Neural cell (in vitro differentiated cells): ENCODE measurements at regions not wholly inside any gene's neighbourhood (a gene's known extent, or its start where the extent isn't known, plus 50 kb on each side); places are given as distances from the start of the nearest gene placed in this dataset.

Source experiments
- H2AFZ ChIP-seq: fragments of 200-600, 300-800 bp; sonication (generic), shearing (Covaris generic); 2 replicates; pipeline ENCODE4 v1.6.0; 2014; ENCODE audit warnings: low read depth, mild to moderate bottlenecking, antibody characterized with exemption, low read length, moderate library complexity
- H3F3A ChIP-seq: fragments of 200-600 bp; shearing (Covaris generic); 2 replicates; pipeline ENCODE4 v1.6.1; 2016; ENCODE audit warnings: mild to moderate bottlenecking, moderate library complexity, mixed read lengths, antibody characterized with exemption, low read length; ENCODE audit not compliant: insufficient read depth, poor library complexity, severe bottlenecking
- H3K27ac ChIP-seq: fragments of 200-600, 300-800 bp; sonication (generic), shearing (Covaris generic); 2 replicates; pipeline ENCODE4 v1.5.1; 2014; ENCODE audit warnings: mild to moderate bottlenecking, low read length, moderate library complexity
- H3K27me3 ChIP-seq: fragments of 300-800, 200-600 bp; sonication (generic), shearing (Covaris generic); 2 replicates; pipeline ENCODE4 v1.6.0; 2014; ENCODE audit warnings: mild to moderate bottlenecking, low read depth, low read length, moderate library complexity; ENCODE audit not compliant: insufficient read depth
- H3K36me3 ChIP-seq: fragments of 300-800, 200-600 bp; sonication (generic), shearing (Covaris generic); 2 replicates; pipeline ENCODE4 v1.5.1; 2014; ENCODE audit warnings: mild to moderate bottlenecking, antibody characterized with exemption, low read length, moderate library complexity; ENCODE audit not compliant: insufficient read depth
- H3K4me2 ChIP-seq: fragments of 300-800, 200-600 bp; sonication (generic), shearing (Covaris generic); 2 replicates; pipeline ENCODE4 v1.6.0; 2014; ENCODE audit warnings: mild to moderate bottlenecking, low read length
- H3K4me3 ChIP-seq: fragments of 300-800, 200-600 bp; sonication (generic), shearing (Covaris generic); 2 replicates; pipeline ENCODE4 v1.5.1; 2014; ENCODE audit warnings: mild to moderate bottlenecking, low read length, moderate library complexity
- H3K79me2 ChIP-seq: fragments of 200-600 bp; shearing (Covaris generic); replicated peaks from 2 replicates; pipeline ENCODE4 v1.6.0; 2014; ENCODE audit warnings: mild to moderate bottlenecking, low read length, moderate library complexity; ENCODE audit not compliant: insufficient read depth
- H3K9ac ChIP-seq: fragments of 300-800, 200-600 bp; sonication (generic), shearing (Covaris generic); 2 replicates; pipeline ENCODE4 v1.6.1; 2016; ENCODE audit warnings: mild to moderate bottlenecking, low read length, mixed read lengths
- H3K9me2 ChIP-seq: fragments of 200-600 bp; shearing (Covaris generic); 2 replicates; pipeline ENCODE4 v1.6.1; 2016; ENCODE audit warnings: mild to moderate bottlenecking, low read length, mixed read lengths; ENCODE audit not compliant: insufficient read depth
- H3K9me3 ChIP-seq: fragments of 200-600, 300-800 bp; sonication (generic), shearing (Covaris generic); 2 replicates; pipeline ENCODE4 v1.6.1; 2016; ENCODE audit warnings: mild to moderate bottlenecking, mixed run types, low read length, moderate library complexity, mixed read lengths
- H4K20me1 ChIP-seq: fragments of 200-600 bp; shearing (Covaris generic); 2 replicates; pipeline ENCODE4 v1.6.1; 2016; ENCODE audit warnings: mild to moderate bottlenecking, mixed run types; ENCODE audit not compliant: insufficient read depth
- EP300 ChIP-seq: fragments of 450-650 bp; conservative IDR thresholded peaks from 2 replicates; pipeline ENCODE4 v1.6.1; 2014; ENCODE audit warnings: antibody characterized with exemption, mild to moderate bottlenecking, moderate library complexity; ENCODE audit not compliant: poor library complexity, severe bottlenecking
- EZH2 ChIP-seq: fragments of 200-600, 300-800 bp; shearing (Covaris generic), sonication (generic); IDR thresholded peaks from 2 replicates; pipeline ENCODE4 v1.6.1; 2014; ENCODE audit warnings: antibody characterized with exemption, low read length, borderline replicate concordance, mild to moderate bottlenecking; ENCODE audit not compliant: insufficient read depth, poor library complexity, severe bottlenecking
- MXI1 ChIP-seq: fragments of 450-650 bp; conservative IDR thresholded peaks from 2 replicates; pipeline ENCODE4 v1.6.1; 2014; ENCODE audit warnings: antibody characterized with exemption, mild to moderate bottlenecking; ENCODE audit not compliant: poor library complexity, severe bottlenecking
- POLR2AphosphoS5 ChIP-seq: IDR thresholded peaks from 2 replicates; pipeline ENCODE4 v1.6.1; 2012
- RAD21 ChIP-seq: fragments of 450-650 bp; conservative IDR thresholded peaks from 2 replicates; pipeline ENCODE4 v1.6.1; 2014; ENCODE audit warnings: antibody characterized with exemption, mild to moderate bottlenecking, moderate library complexity
- SMC3 ChIP-seq: fragments of 450-650 bp; conservative IDR thresholded peaks from 2 replicates; pipeline ENCODE4 v1.6.1; 2014; ENCODE audit warnings: antibody characterized with exemption, mild to moderate bottlenecking, moderate library complexity; ENCODE audit not compliant: poor library complexity
- TAF1 ChIP-seq: IDR thresholded peaks from 2 replicates; pipeline ENCODE4 v1.6.1; 2012; ENCODE audit warnings: low read depth
- TF ChIP-seq, protein P1 (sequence below): fragments of 450-650 bp; IDR thresholded peaks from 2 replicates; pipeline ENCODE4 v1.5.1; 2014; ENCODE audit warnings: antibody characterized with exemption, mild to moderate bottlenecking, moderate library complexity; ENCODE audit not compliant: poor library complexity, severe bottlenecking
- TF ChIP-seq, protein P2 (sequence below): IDR thresholded peaks from 2 replicates; pipeline ENCODE4 v1.6.1; 2012; ENCODE audit warnings: borderline replicate concordance

DNA sequence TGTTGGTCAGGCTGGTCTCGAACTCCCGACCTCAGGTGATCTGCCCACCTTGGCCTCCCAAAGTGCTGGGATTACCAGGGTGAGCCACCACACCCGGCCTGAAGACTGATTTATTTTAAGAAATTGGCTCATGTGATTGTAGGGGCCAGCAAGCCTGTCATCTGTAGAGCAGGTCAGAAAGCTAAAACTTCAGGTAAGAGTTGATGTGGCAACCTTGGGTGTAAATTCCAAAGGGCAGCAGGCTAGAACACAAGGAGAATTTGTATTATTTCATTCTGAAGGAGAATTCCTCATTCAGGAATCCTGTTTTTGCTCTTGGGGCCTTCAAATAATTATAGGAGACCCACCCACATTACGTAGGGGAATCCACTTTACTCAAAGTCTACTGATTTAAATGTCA is 728.7 kb downstream of the LTN1 start:
- Histone ChIP-seq H3K79me2 (no peaks in the 10 kb centered on the region), H3K9me2 (no peaks in the 10 kb centered on the region), H3K4me2 (no peak overlapping the region), H3K9me3 (no peaks in the 10 kb centered on the region), H3K36me3 (no peaks in the 10 kb centered on the region), H3K27ac (no peak overlapping the region), H3K9ac (no peak overlapping the region), H4K20me1 (no peaks in the 10 kb centered on the region), H3F3A (no peaks in the 10 kb centered on the region), H3K4me3 (no peak overlapping the region), H2AFZ (no peak overlapping the region), H3K27me3 (no peaks in the 10 kb centered on the region)
- TF ChIP-seq MXI1 = no peak

DNA sequence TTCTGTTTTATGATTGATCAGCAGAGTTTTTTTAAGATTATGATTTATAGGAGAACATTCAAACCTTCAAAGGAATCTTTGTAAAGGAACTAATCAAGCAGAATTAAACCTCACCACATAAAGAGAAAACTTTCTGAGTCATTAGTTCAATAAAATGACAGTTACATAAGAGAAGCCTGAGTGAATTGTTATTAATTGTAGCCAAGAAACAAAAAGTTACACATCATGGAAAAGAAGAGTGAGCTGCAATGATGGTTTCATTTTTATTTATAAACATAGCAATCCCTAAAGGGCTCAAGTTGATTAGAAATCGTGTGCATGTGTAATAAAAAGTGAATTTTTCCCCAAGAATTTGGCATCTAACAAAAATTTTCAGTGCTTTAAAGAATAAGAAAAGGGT is 731.4 kb downstream of the LTN1 start:
- no peak overlapping the region for H3K9ac ChIP-seq
- H3K9me3 ChIP-seq = no peaks in the 10 kb centered on the region
- H2AFZ ChIP-seq = no peak overlapping the region
- H4K20me1 ChIP-seq = no peaks in the 10 kb centered on the region
- no peaks in the 10 kb centered on the region for H3K36me3 ChIP-seq
- no peak overlapping the region for H3K4me2 ChIP-seq
- TF ChIP-seq, protein P1, sequence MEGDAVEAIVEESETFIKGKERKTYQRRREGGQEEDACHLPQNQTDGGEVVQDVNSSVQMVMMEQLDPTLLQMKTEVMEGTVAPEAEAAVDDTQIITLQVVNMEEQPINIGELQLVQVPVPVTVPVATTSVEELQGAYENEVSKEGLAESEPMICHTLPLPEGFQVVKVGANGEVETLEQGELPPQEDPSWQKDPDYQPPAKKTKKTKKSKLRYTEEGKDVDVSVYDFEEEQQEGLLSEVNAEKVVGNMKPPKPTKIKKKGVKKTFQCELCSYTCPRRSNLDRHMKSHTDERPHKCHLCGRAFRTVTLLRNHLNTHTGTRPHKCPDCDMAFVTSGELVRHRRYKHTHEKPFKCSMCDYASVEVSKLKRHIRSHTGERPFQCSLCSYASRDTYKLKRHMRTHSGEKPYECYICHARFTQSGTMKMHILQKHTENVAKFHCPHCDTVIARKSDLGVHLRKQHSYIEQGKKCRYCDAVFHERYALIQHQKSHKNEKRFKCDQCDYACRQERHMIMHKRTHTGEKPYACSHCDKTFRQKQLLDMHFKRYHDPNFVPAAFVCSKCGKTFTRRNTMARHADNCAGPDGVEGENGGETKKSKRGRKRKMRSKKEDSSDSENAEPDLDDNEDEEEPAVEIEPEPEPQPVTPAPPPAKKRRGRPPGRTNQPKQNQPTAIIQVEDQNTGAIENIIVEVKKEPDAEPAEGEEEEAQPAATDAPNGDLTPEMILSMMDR = no peak
- TF ChIP-seq MXI1 (no peak), EP300 (no peak), RAD21 (no peak), TAF1 (no peak)
- H3K79me2 ChIP-seq = no peaks in the 10 kb centered on the region
- H3K9me2 ChIP-seq = no peaks in the 10 kb centered on the region
- H3F3A ChIP-seq = no peaks in the 10 kb centered on the region
- H3K27me3 ChIP-seq = no peaks in the 10 kb centered on the region
- no peak overlapping the region for H3K27ac ChIP-seq
- H3K4me3 ChIP-seq = no peak overlapping the region

DNA sequence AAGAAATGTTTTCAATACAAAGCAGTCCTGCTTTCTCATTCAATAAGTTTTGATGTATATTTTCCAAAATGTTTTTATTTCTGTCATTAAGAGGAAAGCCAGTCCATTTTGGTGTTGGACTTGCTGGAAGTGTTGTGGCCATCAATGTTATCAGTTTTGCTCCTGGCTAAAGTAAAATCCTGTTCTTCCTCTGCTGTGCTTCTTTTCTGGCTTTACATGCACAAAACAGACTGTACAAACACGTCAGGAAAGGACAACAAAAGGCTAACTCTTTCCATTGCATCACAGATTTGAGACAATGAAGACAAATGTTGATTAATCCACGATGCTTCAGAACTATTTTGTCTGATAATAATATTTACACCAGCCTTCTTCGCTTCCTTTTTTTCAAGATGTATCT is 735.4 kb downstream of the LTN1 start:
- Histone ChIP-seq H2AFZ (no peak overlapping the region), H3K4me3 (no peak overlapping the region), H3K9ac (no peak overlapping the region), H3K79me2 (no peaks in the 10 kb centered on the region), H3K4me2 (no peak overlapping the region), H3K9me2 (no peaks in the 10 kb centered on the region), H3K27me3 (no peaks in the 10 kb centered on the region), H4K20me1 (no peaks in the 10 kb centered on the region), H3K27ac (no peak overlapping the region), H3F3A (no peaks in the 10 kb centered on the region), H3K36me3 (no peaks in the 10 kb centered on the region), H3K9me3 (no peaks in the 10 kb centered on the region)
- TF ChIP-seq SMC3 = no peak
- TF ChIP-seq EZH2 = no peak
- no peak for TF ChIP-seq RAD21
- TF ChIP-seq MXI1 = no peak
- TF ChIP-seq, protein P1 = no peak
- no peak for TF ChIP-seq POLR2AphosphoS5
- TF ChIP-seq, protein P2, sequence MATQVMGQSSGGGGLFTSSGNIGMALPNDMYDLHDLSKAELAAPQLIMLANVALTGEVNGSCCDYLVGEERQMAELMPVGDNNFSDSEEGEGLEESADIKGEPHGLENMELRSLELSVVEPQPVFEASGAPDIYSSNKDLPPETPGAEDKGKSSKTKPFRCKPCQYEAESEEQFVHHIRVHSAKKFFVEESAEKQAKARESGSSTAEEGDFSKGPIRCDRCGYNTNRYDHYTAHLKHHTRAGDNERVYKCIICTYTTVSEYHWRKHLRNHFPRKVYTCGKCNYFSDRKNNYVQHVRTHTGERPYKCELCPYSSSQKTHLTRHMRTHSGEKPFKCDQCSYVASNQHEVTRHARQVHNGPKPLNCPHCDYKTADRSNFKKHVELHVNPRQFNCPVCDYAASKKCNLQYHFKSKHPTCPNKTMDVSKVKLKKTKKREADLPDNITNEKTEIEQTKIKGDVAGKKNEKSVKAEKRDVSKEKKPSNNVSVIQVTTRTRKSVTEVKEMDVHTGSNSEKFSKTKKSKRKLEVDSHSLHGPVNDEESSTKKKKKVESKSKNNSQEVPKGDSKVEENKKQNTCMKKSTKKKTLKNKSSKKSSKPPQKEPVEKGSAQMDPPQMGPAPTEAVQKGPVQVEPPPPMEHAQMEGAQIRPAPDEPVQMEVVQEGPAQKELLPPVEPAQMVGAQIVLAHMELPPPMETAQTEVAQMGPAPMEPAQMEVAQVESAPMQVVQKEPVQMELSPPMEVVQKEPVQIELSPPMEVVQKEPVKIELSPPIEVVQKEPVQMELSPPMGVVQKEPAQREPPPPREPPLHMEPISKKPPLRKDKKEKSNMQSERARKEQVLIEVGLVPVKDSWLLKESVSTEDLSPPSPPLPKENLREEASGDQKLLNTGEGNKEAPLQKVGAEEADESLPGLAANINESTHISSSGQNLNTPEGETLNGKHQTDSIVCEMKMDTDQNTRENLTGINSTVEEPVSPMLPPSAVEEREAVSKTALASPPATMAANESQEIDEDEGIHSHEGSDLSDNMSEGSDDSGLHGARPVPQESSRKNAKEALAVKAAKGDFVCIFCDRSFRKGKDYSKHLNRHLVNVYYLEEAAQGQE = no peak
- TF ChIP-seq EP300 = no peak
- TF ChIP-seq TAF1 = no peak
